GM23248 (cell line): ENCODE measurements at regions not wholly inside any gene's neighbourhood (a gene's known extent, or its start where the extent isn't known, plus 50 kb on each side); places are given as distances from the start of the nearest gene placed in this dataset.
"Not testable (repeated sequence)": the region's sequence is repeated elsewhere in the genome, so short reads cannot be mapped to it uniquely, and the experiment has no call there.

Experiments used
- DNase-seq: peaks from one replicate; pipeline ENCODE4 v3.0.0-alpha.2; 2015
- H2AFZ ChIP-seq: fragments of 200-600 bp; sonication (generic); 2 replicates; pipeline ENCODE4 v1.6.1; 2016; ENCODE audit warnings: antibody characterized with exemption
- H3F3A ChIP-seq: fragments of 200-600 bp; sonication (generic); 2 replicates; pipeline ENCODE4 v1.6.1; 2016; ENCODE audit warnings: mild to moderate bottlenecking, antibody characterized with exemption, mixed run types; ENCODE audit not compliant: insufficient read depth
- H3K27ac ChIP-seq: fragments of 200-600 bp; sonication (generic); 2 replicates; pipeline ENCODE4 v1.5.1; 2016; ENCODE audit warnings: mild to moderate bottlenecking
- H3K27me3 ChIP-seq: fragments of 200-600 bp; sonication (generic); replicated peaks from 2 replicates; pipeline ENCODE4 v1.6.1; 2016; ENCODE audit warnings: mild to moderate bottlenecking; ENCODE audit not compliant: insufficient read depth
- H3K36me3 ChIP-seq: fragments of 200-600 bp; sonication (generic); 2 replicates; pipeline ENCODE4 v1.6.1; 2016; ENCODE audit warnings: low read depth, mild to moderate bottlenecking
- H3K4me1 ChIP-seq: fragments of 200-600 bp; sonication (generic); 2 replicates; pipeline ENCODE4 v1.6.1; 2016; ENCODE audit warnings: mild to moderate bottlenecking; ENCODE audit not compliant: insufficient read depth
- H3K4me2 ChIP-seq: fragments of 200-600 bp; sonication (generic); one replicate; pipeline ENCODE4 v1.6.1; 2016; ENCODE audit warnings: mild to moderate bottlenecking; ENCODE audit not compliant: unreplicated experiment
- H3K4me3 ChIP-seq: fragments of 200-600 bp; sonication (generic); 2 replicates; pipeline ENCODE4 v1.5.1; 2016; ENCODE audit warnings: mild to moderate bottlenecking
- H3K79me2 ChIP-seq: fragments of 200-600 bp; sonication (generic); 2 replicates; pipeline ENCODE4 v1.6.1; 2016; ENCODE audit warnings: mild to moderate bottlenecking; ENCODE audit not compliant: insufficient read depth
- H3K9ac ChIP-seq: fragments of 200-600 bp; sonication (generic); 2 replicates; pipeline ENCODE4 v1.6.1; 2016; ENCODE audit warnings: mild to moderate bottlenecking
- H3K9me2 ChIP-seq: fragments of 200-600 bp; sonication (generic); 2 replicates; pipeline ENCODE4 v1.6.1; 2016; ENCODE audit warnings: mixed run types, mild to moderate bottlenecking, moderate library complexity; ENCODE audit not compliant: insufficient read depth
- H3K9me3 ChIP-seq: fragments of 200-600 bp; sonication (generic); one replicate; pipeline ENCODE4 v1.6.1; 2017; ENCODE audit warnings: low read depth
- H4K20me1 ChIP-seq: fragments of 200-600 bp; sonication (generic); 2 replicates; pipeline ENCODE4 v1.6.0; 2016; ENCODE audit not compliant: insufficient read depth
- EZH2 ChIP-seq: fragments of 200-600 bp; sonication (generic); IDR thresholded peaks from 2 replicates; pipeline ENCODE4 v1.6.1; 2018; ENCODE audit warnings: antibody characterized with exemption, mild to moderate bottlenecking; ENCODE audit not compliant: insufficient read depth, poor library complexity, severe bottlenecking
- EZH2phosphoT487 ChIP-seq: fragments of 200-600 bp; sonication (generic); IDR thresholded peaks from 2 replicates; pipeline ENCODE4 v1.6.1; 2018; ENCODE audit warnings: antibody characterized with exemption, moderate library complexity, mild to moderate bottlenecking, low read depth; ENCODE audit not compliant: insufficient read depth
- WGBS, 2 experiments: methylation state at CpG; one replicate each; pipeline ENCODE4 v1.1.6; 2015 to 2017; ENCODE audit warnings: low lambda C conversion rate in 2 of 2, low coverage in 1 of 2; ENCODE audit errors: missing lambda C conversion rate in 2 of 2; 5-methylcytosine and 5-hydroxymethylcytosine counted together
- in situ Hi-C: fragments of 300-500 bp; cut with MboI; formaldehyde crosslinking; loops from 2 replicates; pipeline ENCODE4 v1.15.0; 2020

DNA sequence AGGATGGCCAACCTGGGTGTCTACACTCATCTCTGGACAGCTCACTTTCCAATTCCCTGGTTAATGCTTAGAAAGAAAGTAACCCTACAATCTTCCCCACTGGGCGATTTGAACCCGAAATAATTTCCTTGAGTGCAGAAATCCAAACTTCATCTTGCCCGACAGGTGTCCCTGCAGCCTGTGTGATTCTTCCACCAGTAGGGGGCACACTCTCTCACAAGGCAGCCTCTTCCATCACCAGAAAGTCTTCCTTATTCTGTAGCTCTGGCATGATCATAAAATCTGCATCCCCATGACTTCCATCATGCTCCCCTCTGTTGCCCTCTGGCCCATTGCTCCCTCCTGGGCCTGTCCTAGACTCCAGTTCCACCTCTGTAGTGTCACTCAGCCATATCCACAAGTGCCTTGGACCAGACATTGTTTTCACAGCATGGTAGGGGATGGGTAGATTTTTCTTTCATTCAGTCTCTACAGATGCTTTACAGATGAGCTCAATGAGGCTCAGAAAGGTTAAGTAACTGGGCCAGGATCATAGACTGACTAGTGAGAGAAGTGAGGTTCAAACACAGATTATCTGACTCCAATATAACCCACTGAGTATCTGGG lies 170.4 kb upstream of the SPTLC3 start:
- TF ChIP-seq EZH2phosphoT487 (no peak), EZH2 (no peak)
- DNase-seq: no peak
- no peak overlapping the region for H2AFZ ChIP-seq
- no peaks in the 10 kb centered on the region for H4K20me1 ChIP-seq
- H3K36me3 ChIP-seq: no peaks in the 10 kb centered on the region
- H3K4me1 ChIP-seq: no peaks in the 10 kb centered on the region
- WGBS, 2 experiments: 51 to 60% methylated on average over 3 of the region's 3 CpGs
- H3K27ac ChIP-seq: no peak overlapping the region
- no peak overlapping the region for H3K9ac ChIP-seq
- H3K9me2 ChIP-seq: no peaks in the 10 kb centered on the region
- no peaks in the 10 kb centered on the region for H3F3A ChIP-seq
- H3K79me2 ChIP-seq: no peaks in the 10 kb centered on the region
- H3K4me3 ChIP-seq: no peak overlapping the region
- H3K9me3 ChIP-seq: no peaks in the 10 kb centered on the region
- H3K27me3 ChIP-seq: no peaks in the 10 kb centered on the region
- in situ Hi-C loops: no loop called here
- no peak overlapping the region for H3K4me2 ChIP-seq

DNA sequence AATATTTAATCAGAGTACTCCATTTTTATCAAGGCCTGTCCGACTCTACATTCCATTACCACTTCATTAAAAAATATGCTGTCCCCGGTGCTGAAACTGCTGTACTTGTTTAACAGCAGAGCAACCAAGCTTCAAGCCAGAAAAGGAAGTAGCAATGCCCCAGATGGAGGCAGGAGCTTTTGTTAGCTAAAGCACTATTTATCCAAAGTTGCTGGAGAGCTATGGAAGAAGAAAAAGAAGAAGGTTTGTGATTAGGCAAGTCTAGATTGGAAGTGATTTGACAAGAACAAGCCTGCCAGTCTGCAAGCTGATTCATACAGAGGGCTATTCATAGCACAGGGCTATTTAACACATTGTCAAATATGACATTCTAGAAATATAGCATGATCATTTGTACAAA lies 160.9 kb upstream of the SPTLC3 start:
- no peak overlapping the region for H2AFZ ChIP-seq
- no peak overlapping the region for H3K4me3 ChIP-seq
- no peak overlapping the region for H3K27ac ChIP-seq
- in situ Hi-C loops: no loop called here
- WGBS, 2 experiments: 4 to 8% methylated on average over 2 of the region's 2 CpGs
- no peaks in the 10 kb centered on the region for H3F3A ChIP-seq
- H3K4me1 ChIP-seq: no peaks in the 10 kb centered on the region
- no peak overlapping the region for H3K4me2 ChIP-seq
- DNase-seq: peak; percentile 19
- no peaks in the 10 kb centered on the region for H3K27me3 ChIP-seq
- no peaks in the 10 kb centered on the region for H3K9me2 ChIP-seq
- TF ChIP-seq EZH2 (no peak), EZH2phosphoT487 (no peak)
- H3K79me2 ChIP-seq: no peaks in the 10 kb centered on the region
- H3K9me3 ChIP-seq: no peaks in the 10 kb centered on the region
- H4K20me1 ChIP-seq: no peaks in the 10 kb centered on the region
- no peak overlapping the region for H3K9ac ChIP-seq
- H3K36me3 ChIP-seq: no peaks in the 10 kb centered on the region

DNA sequence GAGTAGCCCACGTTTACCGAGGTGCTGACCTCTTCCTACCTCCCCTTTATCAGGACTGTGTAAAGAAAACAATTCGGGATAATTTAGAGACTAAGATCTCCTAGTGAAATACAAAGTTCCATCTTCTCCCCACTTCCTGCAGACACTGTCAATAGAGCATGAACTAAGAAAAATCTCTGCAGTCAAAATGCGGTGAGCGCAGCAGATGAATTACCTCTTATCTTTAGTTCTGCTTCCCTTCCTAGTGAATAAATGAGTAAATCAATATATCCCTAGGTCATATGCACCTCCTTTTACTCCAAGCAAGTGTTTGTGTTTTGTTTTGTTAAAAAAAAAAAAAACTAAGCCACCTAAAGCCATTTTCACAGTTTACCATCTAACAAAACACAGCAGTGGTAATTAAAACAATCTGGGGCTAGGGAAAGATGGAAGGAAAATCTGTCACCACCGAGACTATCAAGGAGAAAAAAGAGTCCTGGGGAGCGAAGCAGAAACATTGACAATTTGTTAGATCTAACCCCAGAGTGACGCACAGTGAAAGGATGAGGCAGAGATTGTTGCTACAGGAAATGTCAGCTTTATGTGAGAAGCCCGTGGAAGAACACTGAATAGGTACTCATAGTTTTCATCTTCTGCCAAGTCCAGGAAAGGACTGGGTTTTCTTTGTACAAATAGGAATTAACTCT lies 159.4 kb upstream of the SPTLC3 start:
- Histone ChIP-seq H3K27me3 (no peaks in the 10 kb centered on the region), H3K9me3 (no peaks in the 10 kb centered on the region), H4K20me1 (no peaks in the 10 kb centered on the region), H3K4me2 (no peak overlapping the region), H2AFZ (no peak overlapping the region), H3K27ac (no peak overlapping the region), H3K9ac (no peak overlapping the region), H3K9me2 (no peaks in the 10 kb centered on the region), H3K36me3 (no peaks in the 10 kb centered on the region), H3K4me1 (no peaks in the 10 kb centered on the region), H3K79me2 (no peaks in the 10 kb centered on the region), H3K4me3 (no peak overlapping the region), H3F3A (no peaks in the 10 kb centered on the region)
- TF ChIP-seq EZH2phosphoT487: no peak
- no peak for TF ChIP-seq EZH2
- in situ Hi-C loops: no loop called here
- DNase-seq: no peak
- 10 to 11% methylated on average over 9 of the region's 9 CpGs for WGBS, 2 experiments

DNA sequence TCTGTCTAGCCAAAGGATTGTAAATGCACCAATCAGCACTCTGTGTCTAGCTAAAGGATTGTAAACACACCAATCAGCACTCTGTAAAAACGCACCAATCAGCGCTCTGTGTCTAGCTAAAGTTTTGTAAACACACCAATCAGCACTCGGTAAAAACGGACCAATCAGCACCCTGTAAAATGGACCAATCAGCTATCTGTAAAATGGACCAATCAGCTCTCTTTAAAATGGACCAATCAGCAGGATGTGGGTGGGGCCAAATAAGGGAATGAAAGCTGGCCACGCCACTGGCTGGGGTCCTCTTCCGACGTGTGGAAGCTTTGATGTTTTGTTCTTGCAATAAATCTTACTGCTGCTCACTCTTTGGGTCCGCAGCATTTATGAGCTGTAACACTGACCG lies 151.1 kb upstream of the SPTLC3 start:
- H3K4me3 ChIP-seq, H3K27me3 ChIP-seq, DNase-seq, H3K4me1 ChIP-seq, H3F3A ChIP-seq, H3K9me2 ChIP-seq, H3K36me3 ChIP-seq, H4K20me1 ChIP-seq, H3K79me2 ChIP-seq, H3K27ac ChIP-seq, H3K4me2 ChIP-seq, H2AFZ ChIP-seq, H3K9me3 ChIP-seq, H3K9ac ChIP-seq, in situ Hi-C loops: not testable (repeated sequence)
- WGBS, 2 experiments: 59 to 67% methylated on average over 9 of the region's 9 CpGs
